ENCODE measurements at regions not wholly inside any gene's neighbourhood (a gene's known extent, or its start where the extent isn't known, plus 50 kb on each side); places are given as distances from the start of the nearest gene placed in this dataset.

GRCh38 chr3:28758115-28758514, 409.5 kb upstream of the AZI2 start:
- no peak for TF ChIP-seq EZH2 (optimal IDR thresholded peaks at IDR 0.05; ENCODE audit: low read depth, low read length)
- no peak for TF ChIP-seq EZH2phosphoT487 (IDR thresholded peaks at IDR 0.05; ENCODE audit: low read length)

All from MM.1S (cell line).